Subcutaneous abdominal adipose tissue (tissue), 5 donors: ENCODE measurements at regions not wholly inside any gene's neighbourhood (a gene's known extent, or its start where the extent isn't known, plus 50 kb on each side); places are given as distances from the start of the nearest gene placed in this dataset.

Experiments
- H3K27ac ChIP-seq: one replicate; pipeline ENCODE4 v1.7.0; 2013; ENCODE audit warnings: low read depth, mild to moderate bottlenecking, inconsistent platforms, low read length, moderate library complexity
- H3K27me3 ChIP-seq, 5 donors: one replicate each; pipeline ENCODE4 v1.7.0; 2013; ENCODE audit warnings: low read length in 5 of 5, inconsistent platforms in 1 of 5; ENCODE audit not compliant: control insufficient read depth in 5 of 5, insufficient read depth in 4 of 5
- H3K36me3 ChIP-seq, 5 donors: one replicate each; pipeline ENCODE4 v1.7.0; 2013; ENCODE audit warnings: low read length in 5 of 5; ENCODE audit not compliant: control insufficient read depth in 5 of 5, insufficient read depth in 5 of 5
- H3K4me1 ChIP-seq, 5 donors: one replicate each; pipeline ENCODE4 v1.7.0; 2013; ENCODE audit warnings: low read length in 5 of 5, mild to moderate bottlenecking in 3 of 5, moderate library complexity in 1 of 5; ENCODE audit not compliant: control insufficient read depth in 5 of 5, insufficient read depth in 5 of 5
- H3K4me3 ChIP-seq, 5 donors: one replicate each; pipeline ENCODE4 v1.7.0; 2013; ENCODE audit warnings: low read length in 5 of 5, low read depth in 1 of 5
- H3K9ac ChIP-seq, 5 donors: one replicate each; pipeline ENCODE4 v1.7.0; 2013; ENCODE audit warnings: low read length in 5 of 5, mild to moderate bottlenecking in 4 of 5, moderate library complexity in 3 of 5
- H3K9me3 ChIP-seq, 5 donors: one replicate each; pipeline ENCODE4 v1.7.0; 2013; ENCODE audit warnings: low read length in 5 of 5; ENCODE audit not compliant: control insufficient read depth in 5 of 5
- donor health status: healthy.
- donor health status: healthy.
- donor health status: healthy.
- donor health status: healthy.
- donor health status: healthy.

- Histone ChIP-seq H3K27me3 (no peaks in the 10 kb centered on the region), H3K27ac (no peak overlapping the region), H3K4me1 (no peaks in the 10 kb centered on the region)
Observed at GRCh38 chr3:86605166-86605565, 385.8 kb downstream of the VGLL3 start.

GRCh38 chr3:86595696-86596095 lies 395.3 kb downstream of the VGLL3 start:
- Histone ChIP-seq H3K4me3 (no peak overlapping the region), H3K9ac (no peak overlapping the region), H3K27ac (no peak overlapping the region), H3K27me3 (no peaks in the 10 kb centered on the region), H3K9me3 (no peaks in the 10 kb centered on the region), H3K4me1 (no peaks in the 10 kb centered on the region), H3K36me3 (no peaks in the 10 kb centered on the region)

More at GRCh38 chr3:86605166-86605565, 385.8 kb downstream of the VGLL3 start:
- Histone ChIP-seq H3K9me3 (peaks cover 0 to 7% (median 0%) of the 10 kb centered on the region in 5 donors), H3K4me3 (no peak overlapping the region), H3K9ac (no peak overlapping the region), H3K36me3 (no peaks in the 10 kb centered on the region)

DNA sequence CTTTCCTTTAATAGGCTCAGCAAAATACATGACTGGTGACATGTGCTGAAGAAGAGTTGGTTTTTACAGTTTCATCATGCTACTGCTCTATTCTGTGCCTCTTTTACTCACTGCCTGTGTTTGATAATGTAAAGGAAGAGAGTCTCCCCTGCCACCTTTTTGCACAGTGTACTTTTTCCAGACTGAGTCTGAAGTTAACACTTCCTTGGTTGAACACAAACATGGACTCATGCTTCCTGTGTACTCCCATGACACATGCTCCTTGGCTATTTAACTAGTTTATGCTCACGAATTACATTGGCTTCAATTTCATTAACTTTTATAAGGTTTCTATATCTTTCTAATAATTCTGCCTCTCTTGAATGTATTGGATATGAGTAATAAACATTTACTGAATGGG lies 396.1 kb downstream of the VGLL3 start:
- Histone ChIP-seq H3K36me3 (no peaks in the 10 kb centered on the region), H3K27me3 (no peaks in the 10 kb centered on the region), H3K4me3 (no peak overlapping the region)

DNA sequence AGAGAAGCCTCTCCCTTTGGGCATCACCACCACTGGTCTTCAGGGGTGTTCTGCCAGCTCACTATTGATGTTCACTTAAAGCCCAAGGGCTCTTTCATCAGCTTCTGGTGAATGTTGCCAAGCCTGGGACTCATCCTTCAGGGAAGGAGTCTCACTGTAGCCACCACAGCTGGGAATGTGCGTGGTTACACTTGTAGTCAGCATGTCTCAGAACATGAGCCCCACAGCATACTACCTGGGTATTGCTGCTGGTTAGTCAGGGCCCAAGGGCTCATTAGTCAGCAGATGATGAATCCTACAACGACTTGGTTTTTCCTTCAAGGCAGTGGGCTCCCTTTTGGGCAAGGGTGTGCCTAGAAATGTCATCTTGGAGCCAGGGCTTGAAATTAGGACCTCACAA lies 412.9 kb downstream of the VGLL3 start:
- H3K27ac ChIP-seq = no peak overlapping the region
- no peak overlapping the region for H3K9ac ChIP-seq
- H3K9me3 ChIP-seq = peaks cover 0 to 17% (median 3%) of the 10 kb centered on the region in 5 donors
- no peaks in the 10 kb centered on the region for H3K36me3 ChIP-seq
- no peak overlapping the region for H3K4me3 ChIP-seq
- H3K27me3 ChIP-seq = no peaks in the 10 kb centered on the region
- H3K4me1 ChIP-seq = no peaks in the 10 kb centered on the region

More for the DNA sequence above, 396.1 kb downstream of the VGLL3 start:
- H3K27ac ChIP-seq = no peak overlapping the region
- H3K9ac ChIP-seq = no peak overlapping the region
- no peaks in the 10 kb centered on the region for H3K9me3 ChIP-seq
- no peaks in the 10 kb centered on the region for H3K4me1 ChIP-seq

DNA sequence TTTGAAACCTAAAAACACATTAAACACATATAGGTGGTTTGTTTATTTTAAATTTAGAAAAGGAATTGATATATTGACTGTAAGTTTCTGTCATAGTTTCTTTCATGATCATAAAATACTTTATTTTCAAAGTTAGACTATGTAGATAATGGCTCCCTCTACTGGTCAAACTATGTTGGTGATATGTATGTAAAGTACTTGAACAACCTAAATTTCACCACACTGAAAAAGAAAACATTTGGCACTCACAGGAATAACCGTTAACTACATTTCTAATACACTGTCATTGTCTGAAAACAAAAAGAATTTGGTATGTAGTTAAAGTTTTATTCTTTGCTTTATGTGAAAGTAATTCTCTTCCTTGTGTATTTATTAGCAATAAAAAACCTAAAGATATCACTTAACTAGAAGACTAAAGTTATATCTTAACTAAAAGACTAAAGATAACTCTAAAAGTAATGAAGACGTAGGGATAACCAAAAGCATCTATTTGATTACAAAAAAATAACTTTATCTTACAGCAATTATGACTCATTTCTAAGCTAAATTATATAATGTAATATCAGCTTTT lies 427.5 kb downstream of the VGLL3 start:
- H3K36me3 ChIP-seq = no peaks in the 10 kb centered on the region
- H3K4me3 ChIP-seq = no peak overlapping the region
- no peaks in the 10 kb centered on the region for H3K27me3 ChIP-seq
- H3K9ac ChIP-seq = no peak overlapping the region
- no peaks in the 10 kb centered on the region for H3K9me3 ChIP-seq
- H3K27ac ChIP-seq = no peak overlapping the region
- H3K4me1 ChIP-seq = no peaks in the 10 kb centered on the region

DNA sequence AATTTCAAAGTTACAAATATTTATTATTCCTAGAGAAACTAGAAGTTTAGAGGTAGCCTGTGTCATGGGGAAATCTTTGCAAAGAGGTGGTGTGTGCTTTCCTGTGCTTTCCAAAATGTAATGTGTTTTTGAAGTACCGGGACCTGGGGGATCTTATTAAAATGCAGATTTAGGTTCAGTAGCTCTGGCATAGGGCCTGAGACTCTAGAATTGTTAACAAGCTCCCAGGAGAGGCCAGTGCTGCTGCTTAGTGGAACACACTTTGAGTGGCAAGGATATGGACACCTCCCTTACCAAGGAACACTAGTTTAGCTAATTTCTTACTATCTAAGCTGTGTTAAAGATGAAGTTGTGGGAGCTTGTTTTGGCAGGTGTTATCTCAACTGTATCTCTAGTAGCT lies 428.9 kb downstream of the VGLL3 start:
- Histone ChIP-seq H3K4me1 (no peaks in the 10 kb centered on the region), H3K4me3 (no peak overlapping the region), H3K27me3 (no peaks in the 10 kb centered on the region), H3K36me3 (no peaks in the 10 kb centered on the region), H3K9ac (no peak overlapping the region), H3K27ac (no peak overlapping the region), H3K9me3 (no peaks in the 10 kb centered on the region)

DNA sequence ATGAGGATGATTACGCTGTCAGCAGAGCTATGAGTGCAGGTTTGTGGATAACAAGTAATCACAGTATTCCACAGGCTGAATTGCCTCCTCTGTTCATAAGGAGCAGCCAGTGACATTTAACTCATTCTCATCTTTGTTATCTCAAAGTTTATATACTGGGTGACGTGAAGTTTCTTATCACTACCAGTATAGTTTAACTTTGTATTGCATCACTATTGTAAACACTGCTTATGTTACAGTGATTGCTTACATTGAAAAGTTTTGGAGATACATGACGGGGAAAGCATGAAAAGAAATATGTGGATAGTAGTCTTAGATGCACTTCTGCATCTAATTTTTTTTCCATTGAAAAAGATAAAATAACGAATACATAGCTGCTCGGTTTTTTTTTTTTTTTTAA lies 429.7 kb downstream of the VGLL3 start:
- Histone ChIP-seq H3K36me3 (no peaks in the 10 kb centered on the region), H3K9ac (no peak overlapping the region), H3K27ac (no peak overlapping the region), H3K27me3 (no peaks in the 10 kb centered on the region), H3K9me3 (no peaks in the 10 kb centered on the region), H3K4me1 (no peaks in the 10 kb centered on the region), H3K4me3 (no peak overlapping the region)

- Histone ChIP-seq H3K27me3 (no peaks in the 10 kb centered on the region), H3K27ac (no peak overlapping the region), H3K4me1 (no peaks in the 10 kb centered on the region), H3K4me3 (no peak overlapping the region), H3K36me3 (no peaks in the 10 kb centered on the region), H3K9ac (no peak overlapping the region), H3K9me3 (no peaks in the 10 kb centered on the region)
Observed at GRCh38 chr3:86554383-86554782, 436.6 kb downstream of the VGLL3 start.

DNA sequence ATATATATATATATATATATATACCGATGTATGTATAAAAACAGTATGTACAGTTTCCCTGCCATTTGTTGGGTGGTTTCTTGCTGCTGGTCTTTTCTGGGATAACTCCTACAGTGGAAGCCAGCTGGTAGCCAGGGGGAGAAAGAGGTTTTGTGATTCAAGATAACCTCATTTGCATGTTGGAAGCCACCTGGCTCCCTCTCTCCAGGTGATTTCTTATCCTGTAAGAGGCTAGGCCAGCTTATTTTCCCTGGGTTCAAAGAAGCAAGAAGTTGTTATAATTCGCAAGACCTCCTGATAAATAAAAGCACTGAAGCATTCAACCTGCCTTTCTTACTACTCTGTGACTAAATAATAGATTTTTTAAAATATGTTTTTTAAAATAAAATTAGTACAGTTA lies 443.3 kb downstream of the VGLL3 start:
- no peak overlapping the region for H3K4me3 ChIP-seq
- H3K4me1 ChIP-seq = no peaks in the 10 kb centered on the region
- no peaks in the 10 kb centered on the region for H3K27me3 ChIP-seq
- H3K9ac ChIP-seq = no peak overlapping the region
- no peaks in the 10 kb centered on the region for H3K36me3 ChIP-seq
- H3K9me3 ChIP-seq = no peaks in the 10 kb centered on the region
- no peak overlapping the region for H3K27ac ChIP-seq

GRCh38 chr3:86537171-86537570 lies 453.8 kb downstream of the VGLL3 start:
- Histone ChIP-seq H3K36me3 (no peaks in the 10 kb centered on the region), H3K4me1 (no peaks in the 10 kb centered on the region), H3K9me3 (peaks cover 0 to 18% (median 16%) of the 10 kb centered on the region in 5 donors), H3K4me3 (no peak overlapping the region), H3K27ac (no peak overlapping the region), H3K27me3 (no peaks in the 10 kb centered on the region), H3K9ac (no peak overlapping the region)

GRCh38 chr3:86519819-86520218 lies 471.1 kb downstream of the VGLL3 start:
- H3K4me1 ChIP-seq = no peaks in the 10 kb centered on the region
- H3K9ac ChIP-seq = no peak overlapping the region

More at GRCh38 chr3:86519819-86520218, 471.1 kb downstream of the VGLL3 start:
- H3K4me3 ChIP-seq = no peak overlapping the region
- H3K9me3 ChIP-seq = no peaks in the 10 kb centered on the region
- no peak overlapping the region for H3K27ac ChIP-seq
- H3K36me3 ChIP-seq = no peaks in the 10 kb centered on the region
- H3K27me3 ChIP-seq = no peaks in the 10 kb centered on the region
